IMR-90 (cell line): ENCODE measurements at regions not wholly inside any gene's neighbourhood (a gene's known extent, or its start where the extent isn't known, plus 50 kb on each side); places are given as distances from the start of the nearest gene placed in this dataset.

ENCODE experiments used
- BHLHE40 ChIP-seq: fragments of 150-350 bp; IDR thresholded peaks from 2 replicates; pipeline ENCODE4 v1.6.1; 2016; ENCODE audit warnings: mild to moderate bottlenecking, low read depth, low read length
- CTCF ChIP-seq: conservative IDR thresholded peaks from 2 replicates; pipeline ENCODE4 v1.5.1; 2012; ENCODE audit warnings: mild to moderate bottlenecking, low read depth, low read length, improper control_type of control experiment
- RCOR1 ChIP-seq: IDR thresholded peaks from 2 replicates; pipeline ENCODE4 v1.6.1; 2012; ENCODE audit warnings: mild to moderate bottlenecking, low read length, improper control_type of control experiment; ENCODE audit not compliant: insufficient replicate concordance

DNA sequence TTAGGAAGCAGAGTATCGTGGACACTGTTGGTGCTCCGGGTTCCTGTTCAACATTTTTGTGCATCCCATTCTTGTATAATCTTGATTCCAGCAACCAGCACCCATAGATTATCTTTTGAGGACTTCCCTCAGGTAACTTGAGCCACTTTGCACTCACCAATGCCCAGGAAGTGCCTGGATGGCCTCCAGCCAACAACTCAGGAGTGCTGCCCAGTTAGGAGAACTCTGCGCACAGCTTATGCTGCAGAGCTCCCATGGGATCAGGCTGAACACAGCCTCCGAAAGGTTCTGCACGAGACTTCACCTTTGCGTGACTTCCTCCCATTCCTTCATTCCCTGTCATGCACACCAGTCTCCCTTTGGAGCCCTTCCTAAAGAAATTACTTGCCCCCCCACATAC, 64.3 kb upstream of the LRRN1 start:
- no peak for TF ChIP-seq BHLHE40
- TF ChIP-seq CTCF = no peak
- no peak for TF ChIP-seq RCOR1
